ENCODE measurements at regions not wholly inside any gene's neighbourhood (a gene's known extent, or its start where the extent isn't known, plus 50 kb on each side); places are given as distances from the start of the nearest gene placed in this dataset.

GRCh38 chr4:117771647-117772337 is 262.5 kb upstream of the NDST3 start:
- no peaks in the 10 kb centered on the region for H3K4me1 ChIP-seq
- no peak for ATAC-seq
- H3K27ac ChIP-seq, result no peak overlapping the region
- intact Hi-C loops (cut with DNase I; ENCODE audit: low total_unique reads), result no loop called here
- DNase-seq, result no peak
- in situ Hi-C loops (cut with MboI; ENCODE audit: low sequenced_read_pairs in 4 of 4), result no loop called here
- H3K36me3 ChIP-seq, result no peaks in the 10 kb centered on the region
- no peaks in the 10 kb centered on the region for H3K9me3 ChIP-seq
- TF ChIP-seq CTCF (IDR thresholded peaks at IDR 0.05 in 4 of 5, conservative IDR thresholded peaks at IDR 0.05 in 1 of 5), result no peak
- no peak overlapping the region for H3K4me3 ChIP-seq
- H3K27me3 ChIP-seq, result no peaks in the 10 kb centered on the region

- DNase-seq, result no peak
- in situ Hi-C loops (cut with MboI; ENCODE audit: low sequenced_read_pairs in 4 of 4), result no loop called here
- TF ChIP-seq CTCF (IDR thresholded peaks at IDR 0.05 in 4 of 5, conservative IDR thresholded peaks at IDR 0.05 in 1 of 5), result no peak
- TF ChIP-seq POLR2A (IDR thresholded peaks at IDR 0.05), result no peak
- no peak for ATAC-seq
- intact Hi-C loops (cut with DNase I; ENCODE audit: low total_unique reads), result no loop called here
- no peaks in the 10 kb centered on the region for H3K9me3 ChIP-seq
- H3K4me1 ChIP-seq, result no peaks in the 10 kb centered on the region
- no peak overlapping the region for H3K4me3 ChIP-seq
- H3K27me3 ChIP-seq, result no peaks in the 10 kb centered on the region
- no peak overlapping the region for H3K27ac ChIP-seq
- no peaks in the 10 kb centered on the region for H3K36me3 ChIP-seq
These were observed 261.0 kb upstream of the NDST3 start for GRCh38 chr4:117773064-117773936.

- no peak overlapping the region for H3K4me3 ChIP-seq
- no peaks in the 10 kb centered on the region for H3K27me3 ChIP-seq
- TF ChIP-seq CTCF (IDR thresholded peaks at IDR 0.05 in 4 of 5, conservative IDR thresholded peaks at IDR 0.05 in 1 of 5) (no peak), POLR2A (IDR thresholded peaks at IDR 0.05) (no peak)
- ATAC-seq (no peak), DNase-seq (no peak)
- intact Hi-C loops (cut with DNase I; ENCODE audit: low total_unique reads) (no loop called here), in situ Hi-C loops (cut with MboI; ENCODE audit: low sequenced_read_pairs in 4 of 4) (no loop called here)
- no peak overlapping the region for H3K27ac ChIP-seq
- H3K9me3 ChIP-seq, result no peaks in the 10 kb centered on the region
- H3K36me3 ChIP-seq, result no peaks in the 10 kb centered on the region
- no peaks in the 10 kb centered on the region for H3K4me1 ChIP-seq
These were observed 256.6 kb upstream of the NDST3 start for GRCh38 chr4:117777721-117778120.

GRCh38 chr4:117783716-117784115 is 250.6 kb upstream of the NDST3 start:
- TF ChIP-seq POLR2A (IDR thresholded peaks at IDR 0.05) (no peak), CTCF (IDR thresholded peaks at IDR 0.05 in 4 of 5, conservative IDR thresholded peaks at IDR 0.05 in 1 of 5) (no peak)
- intact Hi-C loops (cut with DNase I; ENCODE audit: low total_unique reads), result no loop called here
- in situ Hi-C loops (cut with MboI; ENCODE audit: low sequenced_read_pairs in 4 of 4), result no loop called here

More at GRCh38 chr4:117783716-117784115, 250.6 kb upstream of the NDST3 start:
- Histone ChIP-seq H3K27ac (no peak overlapping the region), H3K27me3 (no peaks in the 10 kb centered on the region), H3K4me1 (no peaks in the 10 kb centered on the region), H3K9me3 (no peaks in the 10 kb centered on the region), H3K4me3 (no peak overlapping the region), H3K36me3 (no peaks in the 10 kb centered on the region)
- no peak for DNase-seq
- ATAC-seq, result no peak

Measured in gastrocnemius medialis (tissue), 4 donors.